GM18502 (cell line): ENCODE measurements at regions not wholly inside any gene's neighbourhood (a gene's known extent, or its start where the extent isn't known, plus 50 kb on each side); places are given as distances from the start of the nearest gene placed in this dataset.
"Not testable (repeated sequence)": the region's sequence is repeated elsewhere in the genome, so short reads cannot be mapped to it uniquely, and the experiment has no call there.

Experiments
- ATAC-seq: cut with Tn5 transposase; IDR thresholded peaks from one replicate; pipeline ENCODE4 v1.9.1; 2021; ENCODE audit warnings: mild to moderate bottlenecking; ENCODE audit not compliant: unreplicated experiment, poor library complexity

DNA sequence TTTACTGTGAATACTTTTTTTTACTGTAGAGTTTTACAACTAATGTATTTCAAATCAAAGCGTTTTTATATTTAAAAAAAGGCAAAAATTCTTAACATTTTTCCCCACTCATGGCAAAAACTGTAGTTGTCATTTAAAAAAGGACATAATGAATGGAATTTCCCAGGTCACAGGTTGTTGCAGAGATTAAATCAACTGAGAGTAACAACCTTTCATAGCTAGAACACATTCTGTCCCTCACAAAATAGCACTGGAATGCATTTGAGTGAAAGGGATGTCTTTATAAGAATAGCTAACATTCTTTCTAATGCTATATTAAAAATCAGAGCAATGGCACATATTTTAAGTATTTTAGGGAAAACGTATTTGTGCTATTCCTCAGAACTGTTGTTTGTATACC is 1393.3 kb upstream of the ATXN8OS start:
- ATAC-seq: no peak

DNA sequence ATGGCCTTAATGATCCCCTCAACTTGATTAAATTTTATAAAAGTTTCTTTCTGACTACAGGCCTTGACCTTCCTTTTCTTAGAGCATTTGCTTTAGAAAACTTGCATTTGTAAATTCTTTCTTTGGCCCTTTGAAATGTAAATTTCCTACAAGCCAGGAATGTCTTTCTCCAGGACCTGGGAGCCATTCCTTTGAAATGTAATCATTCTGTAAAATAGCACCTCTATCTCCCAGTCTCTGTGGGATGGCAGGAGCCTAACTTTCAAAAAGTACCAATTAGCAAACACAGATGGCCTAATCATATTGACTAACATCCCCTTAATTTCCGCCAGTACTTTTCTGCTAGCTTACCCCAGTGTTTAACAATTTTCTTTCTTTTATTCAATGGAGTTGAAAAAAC is 1394.2 kb upstream of the ATXN8OS start:
- ATAC-seq: no peak

DNA sequence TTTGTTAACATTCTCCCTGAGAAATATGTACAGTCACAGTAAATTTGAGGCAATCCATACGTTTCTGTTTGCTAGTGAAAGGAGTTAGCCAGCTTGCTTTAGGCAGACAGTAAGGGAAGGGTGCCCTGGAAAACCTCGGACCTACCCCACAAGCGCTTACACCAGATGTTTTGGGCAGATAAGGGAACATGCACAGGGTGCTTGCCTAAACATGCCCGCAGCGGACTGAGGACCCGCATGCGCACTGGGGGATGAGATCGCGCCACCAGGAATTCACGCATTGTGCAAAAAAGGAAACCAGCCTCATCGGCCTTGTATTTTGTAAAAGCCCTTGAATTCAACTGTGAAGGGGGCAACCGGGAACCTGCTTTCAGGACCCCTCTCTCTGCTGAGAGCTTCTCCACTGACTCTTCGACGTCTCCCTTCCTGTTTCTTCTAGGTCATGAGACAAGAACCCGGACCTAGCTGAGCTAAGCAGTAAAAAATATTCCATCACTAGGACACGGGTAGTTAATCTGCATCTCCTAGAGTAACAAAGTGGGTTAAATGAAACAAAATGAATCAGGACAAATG is 1399.2 kb upstream of the ATXN8OS start:
- no peak for ATAC-seq

DNA sequence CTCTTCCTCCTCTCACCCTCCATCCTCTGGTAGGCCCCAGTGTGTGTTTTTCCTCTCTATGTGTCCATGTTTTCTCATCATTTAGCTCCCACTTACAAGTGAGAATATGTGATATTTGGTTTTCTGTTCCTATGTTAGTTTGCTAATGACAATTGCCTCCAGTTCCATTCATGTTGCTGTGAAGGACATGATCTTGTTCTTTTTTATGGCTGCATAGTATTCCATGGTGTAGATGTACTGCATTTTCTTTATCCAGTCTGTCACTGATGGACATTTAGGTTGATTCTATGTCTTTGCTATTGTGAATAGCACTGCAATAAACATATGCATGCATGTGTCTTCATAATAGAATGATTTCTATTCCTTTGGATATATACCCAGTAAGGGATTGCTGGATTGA is 1401.6 kb upstream of the ATXN8OS start:
- ATAC-seq: not testable (repeated sequence)

DNA sequence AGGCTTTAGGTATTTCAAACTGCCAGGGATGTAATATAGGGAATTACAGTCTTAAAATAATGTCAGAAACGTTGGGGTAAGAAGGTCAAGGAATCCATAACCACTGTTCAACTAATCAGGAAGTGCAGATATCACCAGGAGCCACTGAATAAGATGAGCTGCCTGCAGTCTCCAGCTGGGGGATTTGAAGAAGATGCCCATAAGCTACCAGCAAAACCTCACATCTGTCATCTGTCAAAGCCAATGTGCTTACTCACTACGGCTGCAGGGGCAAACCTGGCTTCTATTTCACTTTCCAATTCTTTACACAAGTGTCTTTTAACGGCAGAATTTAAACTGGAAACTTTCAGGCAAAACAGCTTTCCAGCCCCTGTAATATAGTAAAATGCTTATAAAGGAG is 1410.1 kb upstream of the ATXN8OS start:
- no peak for ATAC-seq

DNA sequence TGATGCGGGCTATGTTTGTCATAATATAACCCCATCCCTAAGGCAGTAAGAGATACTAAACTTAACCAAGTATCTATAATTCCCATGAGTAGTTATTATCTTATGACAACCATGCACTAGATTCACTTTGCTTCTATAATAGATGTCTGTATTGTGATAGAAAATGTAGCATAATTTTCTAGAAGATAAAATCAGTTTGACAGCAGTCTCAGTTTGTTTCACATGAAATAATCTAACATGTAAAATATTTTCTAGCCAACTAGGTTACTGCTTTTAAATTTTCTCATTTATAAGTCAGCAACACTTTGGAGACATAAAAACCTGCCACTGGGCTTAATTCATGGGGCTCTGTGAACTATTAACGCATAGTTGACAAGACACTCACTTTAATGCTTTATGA is 1410.7 kb upstream of the ATXN8OS start:
- no peak for ATAC-seq

DNA sequence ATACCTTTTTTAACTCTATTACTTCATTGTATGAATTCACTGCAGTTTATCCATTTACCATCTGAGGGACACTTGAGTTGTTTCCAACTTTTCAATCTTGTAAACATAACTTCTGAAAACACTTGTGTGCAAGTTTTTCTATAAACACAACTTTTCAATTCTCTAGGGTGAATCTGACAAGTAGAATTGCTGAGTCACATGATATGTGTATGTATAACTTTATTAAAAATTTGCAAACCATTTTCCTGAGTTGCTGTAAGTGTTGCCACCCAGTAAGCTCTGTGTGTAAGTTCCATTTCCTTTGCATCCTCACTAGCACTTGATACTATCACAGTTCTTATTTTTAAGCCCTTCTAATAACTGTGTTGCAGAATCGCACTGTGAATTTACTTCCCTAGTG is 1415.6 kb upstream of the ATXN8OS start:
- no peak for ATAC-seq

DNA sequence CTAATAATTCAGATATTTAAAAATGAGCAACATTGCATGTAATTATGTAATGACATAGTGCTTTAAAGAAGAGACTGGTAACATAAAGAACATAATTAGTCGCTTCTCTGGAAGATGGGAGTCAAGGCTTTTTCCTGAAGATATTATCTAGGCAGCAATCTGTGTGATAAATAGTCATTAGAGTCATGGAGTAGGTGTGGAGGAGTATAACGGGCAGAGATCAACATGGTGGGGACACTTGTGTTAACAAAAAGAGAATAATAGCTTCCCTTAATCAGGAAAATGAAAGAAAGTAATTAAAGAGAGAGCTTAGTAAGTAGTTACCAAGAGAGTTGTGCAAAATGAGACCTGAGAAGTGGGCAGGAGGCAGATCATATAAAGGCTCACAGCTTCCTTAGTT is 1417.1 kb upstream of the ATXN8OS start:
- no peak for ATAC-seq

DNA sequence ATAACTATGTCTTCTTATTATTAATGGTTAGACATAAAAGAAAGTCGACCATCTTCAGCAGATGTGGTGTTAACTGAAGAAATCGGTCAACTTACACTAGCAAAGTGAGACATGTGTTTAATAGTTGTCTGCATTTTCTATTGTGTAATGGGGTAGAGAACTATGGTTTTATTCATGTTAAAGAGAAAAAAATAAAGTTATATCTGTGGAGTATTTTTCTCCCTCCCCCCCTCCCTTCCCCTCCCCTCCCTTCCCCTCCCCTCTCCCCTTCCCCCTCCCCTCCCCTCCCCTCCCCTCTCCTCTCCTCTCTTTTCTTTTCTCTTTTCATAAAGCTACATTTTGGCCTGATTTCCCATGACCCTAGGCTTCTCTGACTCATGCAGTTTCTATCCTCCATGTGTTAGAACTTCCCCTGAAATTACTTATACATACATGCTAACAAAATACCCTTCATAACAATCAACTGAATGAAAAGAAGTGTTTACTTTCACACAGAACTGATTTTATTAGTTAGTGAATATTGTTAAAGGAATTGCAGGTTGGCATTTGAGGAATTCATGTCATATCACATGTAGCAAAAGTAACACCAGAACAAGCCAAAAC is 1431.0 kb upstream of the ATXN8OS start:
- no peak for ATAC-seq

DNA sequence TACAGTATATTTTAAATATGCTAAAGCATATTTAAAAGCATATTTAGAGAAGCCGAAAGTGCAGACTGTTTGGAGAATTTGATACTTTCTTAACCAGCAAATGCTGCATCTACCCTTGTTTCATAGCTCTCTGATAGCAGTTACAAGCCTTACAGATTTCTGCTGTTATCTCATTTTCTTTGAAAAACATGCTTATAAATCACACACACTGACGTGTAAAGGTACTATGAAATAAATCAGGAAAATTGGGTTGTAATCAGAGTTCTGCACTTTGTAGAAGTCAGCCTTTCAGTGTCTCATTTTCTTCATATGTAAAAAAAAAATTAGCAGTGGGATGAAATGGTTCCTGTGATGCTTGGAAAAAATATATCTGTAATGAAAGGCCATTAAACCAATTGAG is 1432.4 kb upstream of the ATXN8OS start:
- ATAC-seq: no peak

DNA sequence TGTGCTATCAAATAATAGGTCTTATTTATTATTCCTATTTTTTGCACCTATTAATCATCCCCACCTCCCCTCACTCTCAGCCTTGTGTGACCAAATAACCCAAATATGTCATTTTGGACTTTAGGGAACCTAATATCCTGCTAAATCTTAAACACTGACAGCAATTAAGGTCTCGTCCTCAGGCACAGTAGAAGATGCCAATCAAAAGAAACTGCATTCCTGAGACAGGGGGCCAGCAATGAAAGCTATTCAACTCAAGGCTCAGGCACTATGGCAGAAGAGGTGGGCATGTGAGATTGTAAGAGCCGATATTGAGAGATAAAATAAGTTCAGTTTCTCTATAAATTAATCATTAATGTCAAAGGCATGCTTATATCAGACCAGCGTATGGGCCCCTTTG is 1437.7 kb upstream of the PCDH9 start:
- no peak for ATAC-seq

DNA sequence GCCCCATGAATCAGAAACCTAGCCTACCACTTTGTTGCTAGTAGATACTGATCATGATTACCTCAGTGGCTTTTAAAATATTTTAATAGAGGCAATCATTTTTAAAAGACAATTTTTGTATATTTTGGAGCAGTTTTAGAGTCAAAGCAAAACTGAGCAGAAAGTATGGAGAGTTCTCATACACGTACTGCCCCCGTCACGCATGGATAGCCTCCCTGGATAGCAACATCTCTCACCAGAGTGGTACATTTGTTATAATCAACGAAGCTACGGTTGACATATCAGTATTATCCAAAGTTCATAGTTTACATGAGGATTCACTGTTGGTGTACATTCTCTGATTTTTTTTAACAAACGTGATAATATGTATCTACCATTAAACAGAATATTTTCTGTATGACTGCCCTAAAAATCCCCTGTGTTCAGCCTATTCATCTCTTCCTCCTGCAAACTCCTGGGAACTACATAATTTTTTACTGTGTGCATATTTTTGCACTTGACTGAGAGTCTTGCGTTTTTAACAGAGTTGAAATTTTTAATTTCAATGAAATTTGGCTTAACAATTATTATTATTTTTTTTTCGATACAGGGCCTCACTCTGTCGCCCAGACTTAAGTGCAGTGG is 1436.8 kb upstream of the PCDH9 start:
- no peak for ATAC-seq

DNA sequence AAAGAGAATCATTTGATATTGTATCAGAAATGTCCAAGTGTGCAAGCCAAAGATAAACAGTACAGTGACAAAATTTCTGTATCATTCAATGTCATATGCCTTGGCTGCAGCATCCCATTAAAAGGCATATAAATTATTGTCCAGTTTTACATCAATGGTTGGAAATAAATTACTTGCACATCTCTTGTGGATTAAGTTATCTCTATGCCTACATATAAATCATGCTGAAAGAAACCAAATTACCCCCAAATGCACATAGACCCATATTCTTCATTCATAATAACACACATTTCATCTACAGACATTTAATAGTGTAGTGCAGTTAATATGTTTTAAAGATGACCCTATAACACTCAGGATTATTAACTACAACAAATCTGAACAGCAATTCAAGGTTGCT is 1415.7 kb upstream of the PCDH9 start:
- ATAC-seq: no peak

DNA sequence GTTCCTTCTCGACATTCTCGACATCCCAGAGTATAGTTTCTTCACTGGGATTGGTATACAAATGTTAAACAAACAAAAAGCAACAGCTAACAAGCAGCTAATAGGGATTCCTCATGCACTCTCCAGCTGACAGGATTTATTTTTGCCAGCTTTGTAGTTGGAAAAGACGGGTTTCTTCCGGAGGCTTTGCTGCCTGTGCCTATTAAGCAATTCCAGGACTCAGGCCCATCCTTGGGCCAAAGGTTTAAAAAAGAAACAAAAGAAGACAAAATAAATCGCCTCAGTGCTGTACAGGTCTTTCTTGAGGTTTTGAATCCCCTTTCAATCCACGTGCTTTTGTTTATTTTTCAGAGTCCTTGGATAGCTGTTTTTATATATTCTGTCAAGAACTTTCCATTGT is 1414.5 kb upstream of the PCDH9 start:
- ATAC-seq: no peak

DNA sequence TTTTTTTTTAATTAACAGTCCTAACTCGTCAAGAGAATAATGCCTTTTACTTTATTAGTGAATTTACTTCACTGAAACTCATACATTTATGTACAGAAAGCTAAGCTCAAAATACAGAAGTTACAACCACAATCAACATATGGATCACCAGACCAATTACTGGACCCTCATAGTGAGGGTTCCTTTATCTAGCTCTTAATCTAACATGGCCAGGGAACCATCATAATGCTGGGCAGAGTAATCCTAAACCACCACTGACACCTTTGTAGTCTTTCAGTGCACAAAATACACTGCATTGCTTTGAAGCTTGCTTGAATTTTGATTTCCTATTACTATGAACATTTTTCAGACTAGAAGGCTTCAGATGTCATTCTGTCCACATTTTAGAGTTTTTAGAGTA is 1406.6 kb upstream of the PCDH9 start:
- ATAC-seq: no peak

DNA sequence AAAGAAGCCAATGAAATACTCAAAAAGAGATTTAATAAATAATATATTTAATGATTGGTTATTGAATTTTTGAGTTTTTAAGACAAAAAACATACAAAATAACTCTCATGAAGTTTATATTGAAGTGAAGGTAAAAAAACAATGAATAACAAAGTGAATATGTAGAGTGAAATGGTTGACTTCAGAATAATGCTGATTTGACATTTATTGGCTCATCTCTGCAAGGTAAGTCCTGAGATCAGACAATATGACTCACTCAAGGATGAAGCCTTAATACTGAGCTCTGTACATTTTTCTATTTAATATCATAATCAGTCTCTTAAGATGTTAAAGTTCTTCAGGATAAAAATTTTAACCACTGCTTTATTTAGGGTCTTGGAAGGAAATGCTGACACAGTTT is 1398.9 kb upstream of the PCDH9 start:
- ATAC-seq: no peak

DNA sequence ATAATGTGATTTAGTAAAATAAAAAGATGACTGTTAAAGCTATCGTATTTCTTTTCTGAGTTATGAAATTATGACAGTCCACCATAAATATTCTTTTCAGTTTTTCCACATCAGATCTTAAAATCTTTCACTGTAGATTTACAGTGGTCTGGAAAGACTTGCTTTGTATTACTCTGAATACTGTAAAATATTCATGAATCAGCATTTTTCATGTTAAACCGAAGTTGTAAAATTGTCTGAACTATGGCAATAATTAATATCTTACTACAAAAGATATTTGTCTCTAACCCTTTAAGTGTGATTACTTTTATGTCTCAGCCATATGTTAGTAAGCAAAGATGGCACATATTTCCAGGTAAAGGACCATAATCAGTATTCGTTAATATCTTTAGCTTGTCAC is 1397.2 kb upstream of the PCDH9 start:
- ATAC-seq: no peak

DNA sequence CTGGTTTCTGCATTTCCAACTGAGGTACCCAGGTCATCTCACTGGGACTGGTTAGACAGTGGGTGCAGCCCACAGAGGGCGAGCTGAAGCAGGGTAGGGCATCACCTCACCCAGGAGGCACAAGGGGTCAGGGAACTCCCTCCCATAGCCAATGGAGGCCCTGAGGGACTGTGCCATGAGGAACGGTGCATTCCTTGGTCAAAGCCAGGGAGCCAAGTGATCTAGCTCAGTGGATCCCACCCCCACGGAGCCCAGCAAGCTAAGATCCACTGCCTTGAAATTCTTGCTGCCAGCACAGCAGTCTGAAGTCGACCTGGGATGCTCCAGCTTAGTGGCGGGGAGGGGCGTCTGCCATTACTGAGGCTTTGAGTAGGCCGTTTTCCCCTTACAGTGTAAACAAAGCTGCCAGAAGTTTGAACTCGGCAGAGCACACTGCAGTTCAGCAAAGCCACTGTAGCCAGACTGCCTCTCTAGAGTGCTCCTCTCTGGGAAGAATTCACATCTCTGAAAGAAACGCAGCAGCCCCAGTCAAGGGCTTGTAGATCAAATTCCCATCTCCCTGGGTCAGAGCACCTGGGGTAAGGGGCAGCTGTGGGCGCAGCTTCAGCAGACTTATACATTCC is 1386.6 kb upstream of the PCDH9 start:
- ATAC-seq: no peak

DNA sequence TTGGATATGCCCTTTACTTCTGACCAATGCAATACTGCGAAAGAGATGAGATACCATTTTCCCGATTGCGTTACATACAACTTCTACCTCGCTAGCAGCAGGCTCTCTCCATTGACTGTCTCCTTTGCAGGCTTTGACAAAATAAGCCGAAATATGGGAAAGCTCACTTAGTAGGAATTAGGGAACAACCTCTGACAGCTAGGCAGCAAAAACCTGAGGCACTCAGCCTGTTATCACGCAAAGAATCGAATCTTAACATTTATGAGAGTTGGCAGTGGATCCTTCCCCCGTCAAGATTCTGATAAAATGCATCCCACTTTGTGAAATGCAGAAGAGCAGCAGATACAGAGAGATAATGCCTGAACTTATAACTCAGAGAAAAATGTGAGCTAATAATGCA is 1379.5 kb upstream of the PCDH9 start:
- no peak for ATAC-seq

DNA sequence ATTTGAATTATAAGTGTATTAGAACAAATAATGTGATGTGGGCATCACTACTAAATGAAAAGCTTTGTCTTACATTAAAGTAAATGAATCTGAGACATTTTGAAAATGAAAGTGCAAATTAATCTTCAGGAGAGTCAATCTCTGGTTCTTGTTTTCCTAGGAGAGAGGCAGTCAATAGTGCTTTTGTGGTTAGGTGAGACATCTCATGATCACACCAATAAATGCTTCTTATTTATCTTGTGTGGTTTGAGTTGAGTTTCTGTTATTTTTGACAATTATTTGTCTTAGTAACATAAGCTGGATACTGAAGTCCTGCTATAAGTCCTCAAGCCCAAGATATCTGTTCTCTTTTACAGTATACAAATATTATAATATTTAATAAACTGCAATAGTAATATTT is 1378.0 kb upstream of the PCDH9 start:
- no peak for ATAC-seq

DNA sequence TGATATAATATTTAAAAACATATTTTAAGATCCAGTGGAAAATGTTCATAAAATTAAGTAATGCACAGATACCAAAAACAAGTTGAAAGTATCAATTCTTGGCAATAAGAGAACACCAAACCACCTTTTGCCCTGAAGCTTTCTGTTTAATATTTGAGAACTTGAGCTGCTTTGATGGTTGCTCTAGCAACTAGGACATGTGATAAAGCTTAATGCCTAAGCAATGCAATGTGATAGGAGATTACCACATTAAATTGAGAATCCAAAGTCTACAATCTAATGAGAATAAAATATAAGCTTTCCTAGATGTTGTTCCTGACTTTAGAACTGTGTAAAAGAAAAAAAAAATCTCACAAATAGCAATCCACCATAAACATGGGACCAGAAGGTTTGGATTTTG is 1367.5 kb upstream of the PCDH9 start:
- ATAC-seq: no peak

DNA sequence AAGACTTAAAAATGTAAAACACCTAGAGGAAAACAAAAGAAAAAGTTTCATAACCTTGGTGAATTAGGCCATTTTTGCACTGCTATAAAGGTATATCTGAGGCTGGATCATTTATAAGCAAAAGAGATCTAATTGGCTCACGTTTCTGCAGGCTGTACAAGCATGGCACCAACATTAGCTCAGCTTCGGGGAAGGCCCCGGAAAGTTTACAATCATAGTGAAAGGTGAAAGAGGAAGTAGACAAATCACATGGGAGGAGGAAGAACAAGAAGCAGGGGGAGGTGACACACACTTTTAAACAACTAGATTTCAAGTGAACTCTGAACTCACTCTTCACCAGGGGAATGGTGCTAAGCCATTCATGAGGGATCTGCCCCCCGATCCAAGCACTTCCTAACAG is 1358.5 kb upstream of the PCDH9 start:
- peak; percentile 100 for ATAC-seq
